GM21825 (cell line): ENCODE measurements at regions not wholly inside any gene's neighbourhood (a gene's known extent, or its start where the extent isn't known, plus 50 kb on each side); places are given as distances from the start of the nearest gene placed in this dataset.
"Not testable (repeated sequence)": the region's sequence is repeated elsewhere in the genome, so short reads cannot be mapped to it uniquely, and the experiment has no call there.

Experiments
- ATAC-seq: cut with Tn5 transposase; IDR thresholded peaks from one replicate; pipeline ENCODE4 v1.9.1; 2021; ENCODE audit warnings: mild to moderate bottlenecking, moderate library complexity; ENCODE audit not compliant: unreplicated experiment

- no peak for ATAC-seq
Observed at GRCh38 chr5:165405340-165405739, 1899.9 kb downstream of the MAT2B start.

GRCh38 chr5:165407352-165407751 lies 1901.9 kb downstream of the MAT2B start:
- ATAC-seq: no peak

GRCh38 chr5:165410476-165410875 lies 1905.1 kb downstream of the MAT2B start:
- ATAC-seq: no peak

GRCh38 chr5:165411532-165411931 lies 1906.1 kb downstream of the MAT2B start:
- not testable (repeated sequence) for ATAC-seq

GRCh38 chr5:165420493-165420892 lies 1915.1 kb downstream of the MAT2B start:
- no peak for ATAC-seq

GRCh38 chr5:165423697-165424299 lies 1918.4 kb downstream of the MAT2B start:
- ATAC-seq: no peak

GRCh38 chr5:165425594-165425993 lies 1920.2 kb downstream of the MAT2B start:
- no peak for ATAC-seq

GRCh38 chr5:165448753-165449152 lies 1943.3 kb downstream of the MAT2B start:
- no peak for ATAC-seq

GRCh38 chr5:165457859-165458481 lies 1952.6 kb downstream of the MAT2B start:
- no peak for ATAC-seq

- no peak for ATAC-seq
Observed at GRCh38 chr5:165459232-165459631, 1953.8 kb downstream of the MAT2B start.

GRCh38 chr5:165460911-165461310 lies 1955.5 kb downstream of the MAT2B start:
- no peak for ATAC-seq

GRCh38 chr5:165477546-165477945 lies 1972.1 kb downstream of the MAT2B start:
- ATAC-seq: no peak

- ATAC-seq: no peak
Observed at GRCh38 chr5:165495829-165496380, 1990.5 kb downstream of the MAT2B start.

GRCh38 chr5:165497707-165498106 lies 1992.3 kb downstream of the MAT2B start:
- no peak for ATAC-seq

GRCh38 chr5:165502893-165503691 lies 1997.7 kb downstream of the MAT2B start:
- ATAC-seq: no peak

GRCh38 chr5:165504674-165505073 lies 1999.3 kb downstream of the MAT2B start:
- ATAC-seq: no peak

- no peak for ATAC-seq
Observed at GRCh38 chr5:165508286-165508685, 2002.9 kb downstream of the MAT2B start.

GRCh38 chr5:165508861-165509260 lies 2003.4 kb downstream of the MAT2B start:
- no peak for ATAC-seq

GRCh38 chr5:165521816-165522610 lies 2016.6 kb downstream of the MAT2B start:
- ATAC-seq: no peak

- ATAC-seq: no peak
Observed at GRCh38 chr5:165525271-165525670, 2019.9 kb downstream of the MAT2B start.

- ATAC-seq: no peak
Observed at GRCh38 chr5:165526357-165526756, 2020.9 kb downstream of the MAT2B start.
